Panc1 (cell line): ENCODE measurements at regions not wholly inside any gene's neighbourhood (a gene's known extent, or its start where the extent isn't known, plus 50 kb on each side); places are given as distances from the start of the nearest gene placed in this dataset.

Source experiments
- ATAC-seq: fragments of 200-7000 bp; cut with Tn5 transposase; 2 replicates; pipeline ENCODE4 v1.9.1; 2020; ENCODE audit warnings: mild to moderate bottlenecking, moderate library complexity
- BruUV-seq: library from RNA; stranded (reverse); fragments of 400-500 nt; replicated peaks from 2 replicates; lab custom pipeline; 2021; lab: Mats Ljungman, UMichigan
- CTCF ChIA-PET: fragments of 300-600 bp; sonication (Branson Sonifier 250); formaldehyde crosslinking; loops from one replicate; lab custom pipeline; 2022; ENCODE audit warnings: antibody characterized with exemption; lab: Charles Lee
- POLR2A ChIA-PET: fragments of 300-600 bp; sonication (Branson Sonifier 250); formaldehyde crosslinking; loops from one replicate; lab custom pipeline; 2022; ENCODE audit warnings: antibody characterized with exemption; lab: Charles Lee
- DNase-seq: peaks from one replicate; pipeline ENCODE4 v3.0.0-alpha.2; 2010; ENCODE audit warnings: low read depth, low spot score
- H3K27ac ChIP-seq: 2 replicates; pipeline ENCODE4 v1.5.1; 2011; ENCODE audit warnings: mild to moderate bottlenecking, low read length, inconsistent platforms
- H3K27me3 ChIP-seq: fragments of 200-500 bp; sonication (Bioruptor generic); 2 replicates; pipeline ENCODE4 v1.6.0; 2014; ENCODE audit warnings: low read length, inconsistent platforms; ENCODE audit not compliant: control insufficient read depth, insufficient read depth
- H3K36me3 ChIP-seq: fragments of 200-500 bp; sonication (Bioruptor generic); 2 replicates; pipeline ENCODE4 v1.5.1; 2014; ENCODE audit warnings: inconsistent platforms, mild to moderate bottlenecking, low read length, moderate library complexity; ENCODE audit not compliant: control insufficient read depth, insufficient read depth
- H3K4me1 ChIP-seq: 2 replicates; pipeline ENCODE4 v1.5.1; 2011; ENCODE audit warnings: inconsistent platforms, mild to moderate bottlenecking, low read length, moderate library complexity; ENCODE audit not compliant: control insufficient read depth, insufficient read depth
- H3K4me3 ChIP-seq, 2 experiments: 2 replicates each; pipeline ENCODE4 v1.5.1; 2011 to 2012; ENCODE audit warnings: low read depth in 2 of 2, low read length in 2 of 2, mild to moderate bottlenecking in 2 of 2, inconsistent platforms in 1 of 2, moderate library complexity in 1 of 2
- H3K9me3 ChIP-seq: fragments of 200-500 bp; sonication (Bioruptor generic); 2 replicates; pipeline ENCODE4 v1.5.1; 2014; ENCODE audit warnings: low read depth, mild to moderate bottlenecking, inconsistent platforms, low read length, moderate library complexity; ENCODE audit not compliant: control insufficient read depth, insufficient read depth
- POLR2AphosphoS5 ChIP-seq: IDR thresholded peaks from 2 replicates; pipeline ENCODE4 v1.6.1; 2012; ENCODE audit warnings: mild to moderate bottlenecking, low read depth, low read length, moderate library complexity
- SIN3A ChIP-seq: IDR thresholded peaks from 2 replicates; pipeline ENCODE4 v1.6.1; 2012; ENCODE audit warnings: low read depth, mild to moderate bottlenecking, low read length, moderate library complexity, borderline replicate concordance; ENCODE audit not compliant: insufficient read depth
- TCF7L2 ChIP-seq: IDR thresholded peaks from 2 replicates; pipeline ENCODE4 v1.6.1; 2011; ENCODE audit warnings: mild to moderate bottlenecking, low read depth, low read length, inconsistent platforms
- in situ Hi-C: cut with HindIII; loops from 2 replicates; pipeline ENCODE4 v1.10.0; 2016; ENCODE audit warnings: low sequenced_read_pairs, low pct_unique_long_range_greater_than_20kb
- intact Hi-C: fragments of 100-400 bp; cut with micrococcal nuclease; formaldehyde crosslinking; loops from one replicate; pipeline ENCODE4 v1.10.0; 2022; ENCODE audit not compliant: unreplicated experiment
- TF ChIP-seq, protein P1 (sequence below), 2 experiments: IDR thresholded peaks; 2 replicates each; pipeline ENCODE4 v1.6.1; 2011 to 2012; ENCODE audit warnings: low read depth in 2 of 2, control low read depth in 1 of 2, low read length in 1 of 2, mild to moderate bottlenecking in 1 of 2, moderate library complexity in 1 of 2; ENCODE audit not compliant: insufficient read depth in 1 of 2
- TF ChIP-seq, protein P2 (sequence below): fragments of 450-650 bp; IDR thresholded peaks from 2 replicates; pipeline ENCODE4 v1.5.1; 2017; ENCODE audit warnings: mild to moderate bottlenecking

DNA sequence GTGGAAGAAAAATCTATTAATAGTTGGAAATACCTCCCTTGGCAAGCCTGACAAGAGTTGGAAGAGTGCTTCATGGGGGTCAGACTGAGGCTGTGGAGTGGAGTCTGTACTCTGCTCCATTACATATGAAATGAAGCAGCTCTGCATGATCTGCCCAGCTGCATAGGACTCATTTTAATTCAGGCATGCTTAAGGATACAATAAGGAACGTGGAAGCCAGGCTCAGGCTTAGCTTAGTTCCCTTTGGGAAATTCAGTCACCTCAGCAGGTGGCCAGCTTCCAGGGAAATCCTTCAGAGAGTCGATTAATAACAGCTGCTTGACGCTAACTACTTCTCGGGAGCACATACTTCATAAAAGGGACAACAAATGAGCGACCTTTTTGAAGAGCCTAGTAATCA is 1672.9 kb upstream of the WWC1 start:
- intact Hi-C loops (no loop called here), in situ Hi-C loops (no loop called here)
- CTCF ChIA-PET: no interaction called here
- H3K9me3 ChIP-seq: no peaks in the 10 kb centered on the region; the same call in 1 of the 2 replicates
- H3K36me3 ChIP-seq: no peaks in the 10 kb centered on the region
- DNase-seq (no peak), ATAC-seq (no peak)
- no peak overlapping the region for H3K27ac ChIP-seq
- POLR2A ChIA-PET: no interaction called here
- no peak overlapping the region for H3K4me3 ChIP-seq
- BruUV-seq: no TSS peak
- H3K27me3 ChIP-seq: no peaks in the 10 kb centered on the region
- no peaks in the 10 kb centered on the region for H3K4me1 ChIP-seq
- TF ChIP-seq, protein P1, sequence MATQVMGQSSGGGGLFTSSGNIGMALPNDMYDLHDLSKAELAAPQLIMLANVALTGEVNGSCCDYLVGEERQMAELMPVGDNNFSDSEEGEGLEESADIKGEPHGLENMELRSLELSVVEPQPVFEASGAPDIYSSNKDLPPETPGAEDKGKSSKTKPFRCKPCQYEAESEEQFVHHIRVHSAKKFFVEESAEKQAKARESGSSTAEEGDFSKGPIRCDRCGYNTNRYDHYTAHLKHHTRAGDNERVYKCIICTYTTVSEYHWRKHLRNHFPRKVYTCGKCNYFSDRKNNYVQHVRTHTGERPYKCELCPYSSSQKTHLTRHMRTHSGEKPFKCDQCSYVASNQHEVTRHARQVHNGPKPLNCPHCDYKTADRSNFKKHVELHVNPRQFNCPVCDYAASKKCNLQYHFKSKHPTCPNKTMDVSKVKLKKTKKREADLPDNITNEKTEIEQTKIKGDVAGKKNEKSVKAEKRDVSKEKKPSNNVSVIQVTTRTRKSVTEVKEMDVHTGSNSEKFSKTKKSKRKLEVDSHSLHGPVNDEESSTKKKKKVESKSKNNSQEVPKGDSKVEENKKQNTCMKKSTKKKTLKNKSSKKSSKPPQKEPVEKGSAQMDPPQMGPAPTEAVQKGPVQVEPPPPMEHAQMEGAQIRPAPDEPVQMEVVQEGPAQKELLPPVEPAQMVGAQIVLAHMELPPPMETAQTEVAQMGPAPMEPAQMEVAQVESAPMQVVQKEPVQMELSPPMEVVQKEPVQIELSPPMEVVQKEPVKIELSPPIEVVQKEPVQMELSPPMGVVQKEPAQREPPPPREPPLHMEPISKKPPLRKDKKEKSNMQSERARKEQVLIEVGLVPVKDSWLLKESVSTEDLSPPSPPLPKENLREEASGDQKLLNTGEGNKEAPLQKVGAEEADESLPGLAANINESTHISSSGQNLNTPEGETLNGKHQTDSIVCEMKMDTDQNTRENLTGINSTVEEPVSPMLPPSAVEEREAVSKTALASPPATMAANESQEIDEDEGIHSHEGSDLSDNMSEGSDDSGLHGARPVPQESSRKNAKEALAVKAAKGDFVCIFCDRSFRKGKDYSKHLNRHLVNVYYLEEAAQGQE (IDR thresholded peaks at IDR 0.05; ENCODE audit: insufficient read depth in 1 of 2, low read depth in 2 of 2, low read length in 1 of 2): no peak
- TF ChIP-seq POLR2AphosphoS5 (no peak), TCF7L2 (no peak), SIN3A (no peak)
- TF ChIP-seq, protein P2, sequence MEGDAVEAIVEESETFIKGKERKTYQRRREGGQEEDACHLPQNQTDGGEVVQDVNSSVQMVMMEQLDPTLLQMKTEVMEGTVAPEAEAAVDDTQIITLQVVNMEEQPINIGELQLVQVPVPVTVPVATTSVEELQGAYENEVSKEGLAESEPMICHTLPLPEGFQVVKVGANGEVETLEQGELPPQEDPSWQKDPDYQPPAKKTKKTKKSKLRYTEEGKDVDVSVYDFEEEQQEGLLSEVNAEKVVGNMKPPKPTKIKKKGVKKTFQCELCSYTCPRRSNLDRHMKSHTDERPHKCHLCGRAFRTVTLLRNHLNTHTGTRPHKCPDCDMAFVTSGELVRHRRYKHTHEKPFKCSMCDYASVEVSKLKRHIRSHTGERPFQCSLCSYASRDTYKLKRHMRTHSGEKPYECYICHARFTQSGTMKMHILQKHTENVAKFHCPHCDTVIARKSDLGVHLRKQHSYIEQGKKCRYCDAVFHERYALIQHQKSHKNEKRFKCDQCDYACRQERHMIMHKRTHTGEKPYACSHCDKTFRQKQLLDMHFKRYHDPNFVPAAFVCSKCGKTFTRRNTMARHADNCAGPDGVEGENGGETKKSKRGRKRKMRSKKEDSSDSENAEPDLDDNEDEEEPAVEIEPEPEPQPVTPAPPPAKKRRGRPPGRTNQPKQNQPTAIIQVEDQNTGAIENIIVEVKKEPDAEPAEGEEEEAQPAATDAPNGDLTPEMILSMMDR: no peak

- DNase-seq (no peak), ATAC-seq (no peak)
- Histone ChIP-seq H3K36me3 (no peaks in the 10 kb centered on the region), H3K9me3 (no peaks in the 10 kb centered on the region), H3K27ac (no peak overlapping the region), H3K4me1 (no peaks in the 10 kb centered on the region), H3K27me3 (no peaks in the 10 kb centered on the region), H3K4me3 (no peak overlapping the region)
- POLR2A ChIA-PET: no interaction called here
- TF ChIP-seq, protein P1 (IDR thresholded peaks at IDR 0.05; ENCODE audit: insufficient read depth in 1 of 2, low read depth in 2 of 2, low read length in 1 of 2): no peak
- TF ChIP-seq POLR2AphosphoS5 (no peak), SIN3A (no peak), TCF7L2 (no peak)
- TF ChIP-seq, protein P2: no peak
- BruUV-seq: no TSS peak
- intact Hi-C loops (no loop called here), in situ Hi-C loops (no loop called here)
- CTCF ChIA-PET: no interaction called here
Measured at GRCh38 chr5:166624573-166624972, 1666.9 kb upstream of the WWC1 start.
